Epidermal melanocyte (primary cell): ENCODE measurements at regions not wholly inside any gene's neighbourhood (a gene's known extent, or its start where the extent isn't known, plus 50 kb on each side); places are given as distances from the start of the nearest gene placed in this dataset.
"Not testable (repeated sequence)": the region's sequence is repeated elsewhere in the genome, so short reads cannot be mapped to it uniquely, and the experiment has no call there.

ENCODE experiments used
- DNase-seq: peaks from one replicate; pipeline ENCODE4 v3.0.0; 2011; ENCODE audit warnings: low spot score; ENCODE audit not compliant: insufficient read length

DNA sequence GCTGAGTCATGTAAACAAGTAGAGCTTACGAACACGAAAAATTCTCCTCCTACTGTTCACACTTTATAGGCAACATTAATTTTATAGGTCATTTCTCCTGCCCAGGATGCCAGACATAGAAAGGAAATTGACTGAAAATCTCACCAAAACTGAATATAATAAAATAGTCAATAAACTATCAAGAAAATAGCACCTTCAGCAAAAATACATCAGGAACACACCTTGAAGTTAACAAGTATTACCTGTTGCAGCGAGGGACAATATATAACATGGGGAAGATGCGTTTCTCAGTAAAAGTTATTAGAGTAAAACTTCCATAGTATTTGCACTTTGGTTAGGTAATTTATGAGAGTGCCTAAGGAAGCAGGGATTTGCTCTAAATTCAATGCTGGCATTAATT, 344.6 kb downstream of the KCNJ3 start:
- no peak for DNase-seq

DNA sequence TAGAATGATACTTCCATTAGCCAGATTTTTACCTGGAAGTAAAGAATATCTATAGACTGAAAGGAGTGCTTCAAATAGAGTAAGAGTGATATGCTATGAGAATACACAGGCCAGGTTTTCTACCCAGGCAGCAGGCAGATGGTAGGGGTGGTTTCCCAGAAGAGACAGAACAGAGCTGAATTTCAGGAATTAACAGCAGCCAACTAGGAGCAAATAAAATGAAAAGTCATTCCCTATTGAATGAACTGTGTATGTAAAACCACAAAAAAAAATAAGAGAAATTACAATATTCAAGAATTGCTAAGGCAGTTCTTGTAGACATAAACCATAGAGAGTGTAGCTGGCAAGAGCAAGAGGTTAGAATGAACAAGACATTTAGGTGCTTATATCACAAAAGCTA, 336.8 kb downstream of the KCNJ3 start:
- DNase-seq: no peak

GRCh38 chr2:155033652-155034051, 335.2 kb downstream of the KCNJ3 start:
- no peak for DNase-seq

- no peak for DNase-seq
Observed at GRCh38 chr2:155030296-155030695, 331.8 kb downstream of the KCNJ3 start.

DNA sequence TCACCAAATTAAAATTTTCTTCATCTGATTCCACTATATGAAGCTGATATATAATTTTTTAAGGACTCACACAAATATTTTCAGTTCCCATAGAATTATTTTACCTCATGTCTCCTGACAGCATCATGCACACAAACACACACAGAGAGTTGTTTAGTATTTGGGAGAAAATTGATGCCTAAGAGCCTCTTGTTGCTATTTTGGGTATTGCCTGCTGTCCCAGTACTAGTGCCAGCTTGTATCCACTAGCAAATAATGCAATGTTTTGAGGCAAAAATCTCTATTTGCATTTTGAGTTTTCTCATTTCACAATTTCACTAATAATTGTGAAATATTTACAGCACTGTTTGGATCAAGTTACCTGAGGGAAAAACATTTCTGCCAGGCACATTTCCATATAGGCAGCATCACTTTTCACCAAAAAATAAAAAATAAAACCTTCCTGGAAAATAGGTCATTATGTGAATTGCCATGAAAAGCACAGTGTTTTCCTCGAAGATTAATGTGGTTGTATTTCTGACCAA, 328.2 kb downstream of the KCNJ3 start:
- no peak for DNase-seq

GRCh38 chr2:155023674-155024073, 325.2 kb downstream of the KCNJ3 start:
- no peak for DNase-seq

DNA sequence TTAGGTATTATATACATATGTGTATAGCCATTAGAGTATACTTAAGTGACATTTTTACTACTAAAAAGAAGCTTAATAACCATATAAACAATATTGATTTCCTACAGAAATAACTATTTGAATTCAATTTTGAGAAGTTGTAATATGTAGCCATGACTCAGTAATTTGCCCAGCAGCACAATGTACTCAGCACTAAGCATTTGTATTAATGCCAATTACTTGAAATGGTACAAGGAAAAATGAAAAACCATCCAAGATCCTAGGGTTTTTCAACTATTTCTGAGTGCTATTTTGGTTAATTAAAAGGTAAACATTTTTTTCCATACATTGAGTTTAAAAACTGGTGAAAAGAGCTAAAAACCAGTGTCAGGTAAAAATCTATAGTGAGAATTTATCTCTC, 324.0 kb downstream of the KCNJ3 start:
- DNase-seq: no peak

- no peak for DNase-seq
Observed at GRCh38 chr2:155021618-155022017, 323.1 kb downstream of the KCNJ3 start.

DNA sequence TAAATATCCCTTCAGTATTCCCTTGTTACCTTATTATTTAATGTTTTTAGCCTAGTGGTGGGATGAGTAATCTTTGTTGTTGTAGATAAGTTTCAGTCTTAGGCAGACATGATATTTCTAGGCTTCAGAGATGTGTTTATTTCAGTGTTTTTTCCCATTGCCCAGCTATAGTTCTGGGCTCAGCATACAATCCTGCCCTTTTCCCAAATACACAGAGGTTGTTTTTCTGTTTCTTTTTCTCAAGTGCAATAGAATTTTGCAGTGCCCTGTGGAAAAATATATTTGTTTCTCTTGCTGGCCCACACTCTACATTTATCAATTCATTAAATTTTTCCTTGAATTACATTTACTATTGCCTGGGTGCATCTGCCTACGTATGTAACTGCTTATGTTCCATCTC, 321.8 kb downstream of the KCNJ3 start:
- no peak for DNase-seq

- DNase-seq: no peak
Observed at GRCh38 chr2:155010925-155011324, 312.4 kb downstream of the KCNJ3 start.

DNA sequence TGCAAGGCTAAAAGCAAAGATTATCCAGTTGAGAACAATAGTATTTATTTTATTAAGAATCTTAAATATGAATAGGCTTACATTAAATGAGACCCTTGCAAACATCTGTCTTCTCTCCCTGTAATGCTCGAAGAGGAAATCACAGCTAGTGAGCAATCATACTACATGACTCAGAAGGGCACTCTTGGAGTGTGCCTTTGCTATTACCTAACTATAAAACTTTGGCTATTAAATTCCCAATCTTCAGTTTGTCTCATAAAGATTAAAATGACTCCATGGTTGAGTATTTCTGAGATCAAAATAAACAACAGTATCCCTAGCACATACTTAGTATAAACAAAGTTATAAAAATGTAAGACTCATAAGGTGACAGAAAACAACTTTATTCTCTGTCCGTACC, 296.9 kb downstream of the KCNJ3 start:
- DNase-seq: no peak

- no peak for DNase-seq
Observed at GRCh38 chr2:154992826-154993225, 294.3 kb downstream of the KCNJ3 start.

- no peak for DNase-seq
Observed at GRCh38 chr2:154978710-154979109, 280.2 kb downstream of the KCNJ3 start.

DNA sequence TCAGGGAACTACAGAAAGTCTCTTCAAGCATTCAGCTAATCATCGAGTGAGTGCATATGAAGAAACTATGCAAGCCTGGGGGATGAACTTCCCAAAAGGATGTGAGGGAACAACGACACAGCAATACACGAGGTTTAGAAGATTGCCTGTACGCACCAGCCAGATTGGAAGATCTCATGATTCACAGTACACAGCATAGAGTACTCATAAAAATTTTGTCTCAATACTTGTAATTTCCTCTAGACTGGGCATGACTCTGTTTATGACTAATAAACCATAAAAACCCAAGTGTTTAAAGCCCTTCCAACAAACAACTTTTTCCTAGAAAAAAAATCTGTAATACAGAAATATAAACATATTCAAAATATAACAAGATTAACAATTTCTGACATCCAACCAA, 279.7 kb downstream of the KCNJ3 start:
- DNase-seq: no peak

GRCh38 chr2:154974041-154974440, 275.5 kb downstream of the KCNJ3 start:
- no peak for DNase-seq

GRCh38 chr2:154963511-154963910, 265.0 kb downstream of the KCNJ3 start:
- DNase-seq: no peak

DNA sequence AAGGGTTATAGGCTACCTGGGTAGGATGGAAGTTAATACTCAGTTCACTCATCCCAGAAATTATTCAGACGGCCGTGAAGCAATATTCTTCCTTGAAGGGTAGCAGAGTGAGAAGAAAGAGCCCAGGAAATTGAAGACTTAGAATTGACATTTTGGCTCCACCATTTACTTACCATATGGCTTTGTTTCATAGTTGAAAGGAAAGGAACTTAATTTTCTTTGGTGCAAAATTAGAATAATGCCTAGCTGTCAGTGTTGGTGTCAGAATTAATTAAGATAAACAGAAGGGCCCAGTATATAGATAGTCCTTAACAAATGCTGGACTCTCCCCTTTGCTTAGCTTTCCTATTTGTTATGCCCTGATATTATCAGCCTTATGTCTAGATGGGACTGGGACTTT, 263.2 kb downstream of the KCNJ3 start:
- no peak for DNase-seq

DNA sequence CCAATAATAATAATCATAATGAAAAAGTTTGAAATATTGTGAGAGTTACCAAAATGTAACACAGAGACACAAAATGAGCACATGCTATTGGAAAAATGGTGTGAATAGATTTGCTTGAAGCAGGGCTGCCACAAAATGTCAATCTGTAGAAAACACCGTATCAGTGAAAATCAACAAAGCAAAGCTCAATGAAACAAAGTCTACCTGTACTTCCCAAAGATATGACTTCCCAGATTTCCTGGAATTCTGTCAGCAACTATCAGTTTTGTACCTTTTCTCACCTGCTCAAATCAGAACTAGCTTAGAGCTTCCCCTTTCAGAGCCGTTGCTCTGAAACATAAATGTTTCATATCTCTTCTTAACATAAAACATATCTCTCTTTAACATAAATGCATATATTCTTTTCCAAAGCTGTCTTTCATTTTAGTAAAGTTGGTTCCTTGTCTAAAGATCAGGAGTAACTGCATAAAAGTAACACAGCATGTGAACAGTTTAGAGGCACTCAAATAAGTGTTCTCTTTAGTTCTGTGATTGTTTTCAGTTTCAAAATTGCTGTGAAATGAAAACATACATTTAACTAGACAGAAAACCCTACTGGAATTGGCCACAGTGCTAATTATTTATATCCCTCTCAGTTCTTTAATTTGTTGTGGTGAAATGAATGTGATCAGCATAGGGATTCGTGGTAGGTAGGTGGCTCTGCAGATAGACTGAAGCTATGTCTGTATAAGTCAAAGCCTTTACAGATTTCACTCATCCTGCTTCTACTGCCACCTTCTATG, 262.5 kb downstream of the KCNJ3 start:
- no peak for DNase-seq

DNA sequence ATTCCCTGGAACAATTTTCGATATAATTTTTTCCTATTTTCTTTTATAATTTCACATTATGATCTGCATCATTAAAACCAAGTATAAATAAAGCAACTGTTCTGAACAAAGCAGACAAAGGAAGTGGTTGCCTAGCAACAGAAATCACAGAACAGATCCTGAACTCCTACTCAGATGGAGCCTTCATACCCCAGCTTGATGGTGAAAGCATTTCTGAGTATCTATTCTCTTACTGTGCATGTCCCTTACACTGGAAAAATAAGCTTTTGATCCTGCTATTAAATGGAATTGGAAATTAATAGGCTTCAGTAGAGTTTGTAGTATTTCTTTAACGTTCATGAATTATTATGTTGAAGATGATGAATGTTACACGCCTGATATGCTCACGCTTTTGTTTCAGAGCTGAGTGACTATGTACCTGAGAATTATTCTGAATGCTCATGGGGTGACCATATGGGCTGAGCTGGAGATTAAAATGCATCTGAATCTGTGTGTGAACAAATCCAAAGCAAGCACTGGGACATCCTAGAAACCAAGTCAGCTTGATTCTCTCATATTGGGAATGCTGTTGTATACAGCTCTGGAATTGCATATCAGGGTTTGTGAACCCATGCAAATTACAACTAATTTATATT, 254.0 kb downstream of the KCNJ3 start:
- DNase-seq: no peak

DNA sequence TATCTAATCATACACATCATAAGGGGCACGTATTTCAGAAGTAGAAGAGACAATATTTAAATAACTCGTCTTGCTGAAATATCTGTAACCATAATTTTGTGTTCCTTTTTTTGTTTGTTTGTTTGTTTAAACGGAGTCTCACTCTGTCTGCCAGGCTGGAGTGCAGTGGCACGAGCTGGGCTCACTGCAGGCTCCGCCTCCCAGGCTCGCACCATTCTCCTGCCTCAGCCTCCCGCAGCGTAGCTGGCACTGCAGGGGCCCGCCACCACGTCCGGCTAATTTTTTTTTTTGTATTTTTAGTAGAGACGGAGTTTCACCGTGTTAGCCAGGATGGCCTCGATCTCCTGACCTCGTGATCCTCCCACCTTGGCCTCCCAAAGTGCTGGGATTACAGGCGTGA, 248.9 kb downstream of the KCNJ3 start:
- DNase-seq: not testable (repeated sequence)

DNA sequence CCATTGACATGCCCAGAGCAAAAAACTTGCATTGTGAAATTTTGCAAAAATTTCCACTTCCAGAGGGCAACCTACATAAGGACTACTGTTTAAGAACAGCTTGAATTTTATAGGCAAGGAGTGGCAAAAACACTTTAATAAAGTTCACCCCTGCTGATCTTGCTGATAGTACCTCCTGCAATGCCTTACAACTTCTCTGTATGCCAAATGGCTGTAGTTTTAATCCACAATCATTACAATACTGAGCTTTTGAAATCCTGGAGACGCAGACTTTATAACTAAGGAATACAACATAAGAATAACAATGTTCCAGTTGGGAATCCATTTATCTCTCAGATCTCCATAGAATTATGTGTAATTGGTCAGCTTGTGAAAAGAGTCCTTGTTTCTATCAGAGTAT, 247.5 kb downstream of the KCNJ3 start:
- no peak for DNase-seq

GRCh38 chr2:154941379-154941778, 242.9 kb downstream of the KCNJ3 start:
- DNase-seq: no peak

GRCh38 chr2:154934213-154934612, 235.7 kb downstream of the KCNJ3 start:
- DNase-seq: no peak
